ENCODE measurements at regions not wholly inside any gene's neighbourhood (a gene's known extent, or its start where the extent isn't known, plus 50 kb on each side); places are given as distances from the start of the nearest gene placed in this dataset.

DNA sequence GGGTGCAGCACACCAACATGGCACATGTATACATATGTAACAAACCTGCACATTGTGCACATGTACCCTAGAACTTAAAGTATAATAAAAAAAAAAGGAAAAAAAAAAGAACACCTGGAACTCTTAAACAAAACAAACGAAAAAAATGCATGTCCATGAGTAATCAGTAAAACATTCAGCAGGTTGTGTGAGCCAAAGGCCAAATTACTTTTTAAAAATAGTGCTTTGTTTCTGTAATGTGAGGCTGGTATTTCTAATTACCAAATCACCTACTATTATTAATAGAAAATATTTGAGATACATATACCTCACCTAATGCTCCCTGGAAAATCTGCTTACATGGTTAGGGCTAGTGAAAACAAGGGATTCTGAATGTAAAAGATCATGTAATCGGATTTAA, 294.4 kb upstream of the NR5A2 start:
- TF ChIP-seq, protein P1, sequence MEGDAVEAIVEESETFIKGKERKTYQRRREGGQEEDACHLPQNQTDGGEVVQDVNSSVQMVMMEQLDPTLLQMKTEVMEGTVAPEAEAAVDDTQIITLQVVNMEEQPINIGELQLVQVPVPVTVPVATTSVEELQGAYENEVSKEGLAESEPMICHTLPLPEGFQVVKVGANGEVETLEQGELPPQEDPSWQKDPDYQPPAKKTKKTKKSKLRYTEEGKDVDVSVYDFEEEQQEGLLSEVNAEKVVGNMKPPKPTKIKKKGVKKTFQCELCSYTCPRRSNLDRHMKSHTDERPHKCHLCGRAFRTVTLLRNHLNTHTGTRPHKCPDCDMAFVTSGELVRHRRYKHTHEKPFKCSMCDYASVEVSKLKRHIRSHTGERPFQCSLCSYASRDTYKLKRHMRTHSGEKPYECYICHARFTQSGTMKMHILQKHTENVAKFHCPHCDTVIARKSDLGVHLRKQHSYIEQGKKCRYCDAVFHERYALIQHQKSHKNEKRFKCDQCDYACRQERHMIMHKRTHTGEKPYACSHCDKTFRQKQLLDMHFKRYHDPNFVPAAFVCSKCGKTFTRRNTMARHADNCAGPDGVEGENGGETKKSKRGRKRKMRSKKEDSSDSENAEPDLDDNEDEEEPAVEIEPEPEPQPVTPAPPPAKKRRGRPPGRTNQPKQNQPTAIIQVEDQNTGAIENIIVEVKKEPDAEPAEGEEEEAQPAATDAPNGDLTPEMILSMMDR (IDR thresholded peaks at IDR 0.05; ENCODE audit: low read depth, low read length, missing control alignments) = no peak
- DNase-seq (ENCODE audit: low read depth) = no peak
- H3K4me3 ChIP-seq (ENCODE audit: low read depth, low read length) = no peak overlapping the region
- in situ Hi-C loops (cut with HindIII; ENCODE audit: low sequenced_read_pairs) = no loop called here

DNA sequence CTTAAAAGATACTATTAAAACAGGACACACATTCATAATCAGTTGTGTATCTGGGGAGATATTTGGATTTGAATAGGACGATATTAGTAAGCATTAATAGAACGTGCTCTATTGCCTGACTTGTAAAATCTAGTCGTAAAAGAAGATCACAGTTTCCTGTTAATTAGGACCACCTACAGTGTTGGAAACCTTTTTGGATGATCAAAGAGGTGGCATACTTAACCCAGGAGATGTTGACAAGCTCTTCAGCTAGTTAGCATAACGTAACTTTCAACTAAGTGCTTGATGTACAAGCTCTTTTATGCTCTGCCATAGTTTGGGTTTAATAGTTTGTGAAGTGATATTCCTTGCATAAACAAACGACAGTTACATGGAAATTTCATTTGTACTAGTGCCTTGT, 293.3 kb upstream of the NR5A2 start:
- DNase-seq (ENCODE audit: low read depth) = no peak
- H3K4me3 ChIP-seq (ENCODE audit: low read depth, low read length) = no peak overlapping the region
- in situ Hi-C loops (cut with HindIII; ENCODE audit: low sequenced_read_pairs) = no loop called here
- TF ChIP-seq, protein P1 (IDR thresholded peaks at IDR 0.05; ENCODE audit: low read depth, low read length, missing control alignments) = no peak

DNA sequence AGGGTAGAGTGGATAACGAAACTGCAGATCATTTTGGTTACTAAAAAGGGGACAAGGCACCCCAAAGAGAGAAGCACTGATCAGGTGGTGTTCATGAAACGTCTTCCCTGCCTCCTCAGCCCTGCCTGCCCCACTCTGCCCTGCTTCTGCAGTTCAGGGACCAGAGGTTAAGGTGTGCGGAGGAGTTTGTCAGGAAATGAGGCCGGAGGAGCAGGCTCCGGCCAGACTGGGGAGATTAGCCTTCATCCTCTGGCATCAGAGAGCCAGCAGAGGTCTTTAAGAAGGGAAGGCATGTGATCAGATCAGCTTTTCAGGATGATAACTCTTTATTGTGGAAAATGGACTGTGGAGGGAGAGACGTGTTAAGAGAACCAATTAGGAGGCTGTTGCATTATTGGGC, 291.9 kb upstream of the NR5A2 start:
- TF ChIP-seq, protein P1 (IDR thresholded peaks at IDR 0.05; ENCODE audit: low read depth, low read length, missing control alignments) = no peak
- H3K4me3 ChIP-seq (ENCODE audit: low read depth, low read length) = no peak overlapping the region
- no peak for DNase-seq (ENCODE audit: low read depth)
- in situ Hi-C loops (cut with HindIII; ENCODE audit: low sequenced_read_pairs) = no loop called here

DNA sequence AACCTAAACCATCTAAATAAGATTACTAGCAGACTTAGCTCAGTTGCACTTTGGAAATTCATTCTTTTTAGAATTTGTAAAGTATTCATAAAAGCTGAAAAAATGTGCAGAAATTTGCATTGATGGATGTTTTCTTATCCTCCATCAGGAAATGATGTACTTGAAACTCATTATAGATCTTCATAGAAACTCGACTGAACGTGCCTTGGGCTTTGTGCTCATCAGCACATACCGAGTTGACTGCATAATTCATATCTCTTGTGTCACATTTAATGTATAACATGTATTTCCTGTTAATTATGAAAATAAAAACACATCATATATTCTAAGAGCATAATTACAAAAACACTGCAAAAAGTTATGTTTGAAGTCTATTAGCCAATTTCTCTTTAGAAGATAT, 290.9 kb upstream of the NR5A2 start:
- TF ChIP-seq, protein P1 (IDR thresholded peaks at IDR 0.05; ENCODE audit: low read depth, low read length, missing control alignments) = no peak
- H3K4me3 ChIP-seq (ENCODE audit: low read depth, low read length) = no peak overlapping the region
- in situ Hi-C loops (cut with HindIII; ENCODE audit: low sequenced_read_pairs) = no loop called here
- DNase-seq (ENCODE audit: low read depth) = no peak

DNA sequence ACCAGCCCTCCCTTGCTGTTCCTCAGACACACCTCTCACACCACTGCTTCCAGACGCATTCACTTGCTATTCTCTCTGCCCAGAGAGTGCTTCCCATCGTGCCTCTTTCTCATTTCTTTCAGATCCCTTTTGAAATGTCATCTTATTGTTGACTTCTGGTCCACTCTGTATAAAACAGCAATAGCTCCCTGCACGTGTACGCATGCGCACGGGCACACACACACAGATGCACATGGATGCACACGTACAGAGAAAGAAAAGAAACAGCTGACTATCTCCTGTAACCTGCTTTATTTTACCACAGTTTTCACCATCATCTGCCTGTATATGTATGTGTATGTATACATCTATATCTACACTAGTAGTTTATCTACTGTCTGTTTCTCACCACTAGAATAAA, 285.9 kb upstream of the NR5A2 start:
- TF ChIP-seq, protein P1 (IDR thresholded peaks at IDR 0.05; ENCODE audit: low read depth, low read length, missing control alignments) = no peak
- no peak overlapping the region for H3K4me3 ChIP-seq (ENCODE audit: low read depth, low read length)
- in situ Hi-C loops (cut with HindIII; ENCODE audit: low sequenced_read_pairs) = no loop called here
- DNase-seq (ENCODE audit: low read depth) = no peak

DNA sequence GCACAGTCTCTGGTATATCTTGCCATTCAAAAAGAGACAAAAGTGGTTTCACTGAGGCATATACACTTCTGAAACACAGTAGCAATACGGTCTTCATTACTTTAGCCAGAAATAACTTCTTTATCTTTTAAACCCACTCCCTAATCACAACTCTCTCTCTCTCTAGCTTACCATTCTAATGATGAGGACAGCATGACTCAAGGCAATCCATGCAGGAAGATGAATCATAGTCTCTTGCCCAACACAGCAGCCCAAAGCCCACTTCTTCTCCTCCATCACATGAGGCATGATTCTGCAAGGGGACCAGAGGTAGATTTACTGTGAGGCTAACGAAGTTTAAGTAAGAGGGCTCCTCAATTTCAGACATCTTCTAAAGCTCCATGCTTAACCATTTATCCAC, 285.0 kb upstream of the NR5A2 start:
- in situ Hi-C loops (cut with HindIII; ENCODE audit: low sequenced_read_pairs) = no loop called here
- TF ChIP-seq, protein P1 (IDR thresholded peaks at IDR 0.05; ENCODE audit: low read depth, low read length, missing control alignments) = no peak
- peak; percentile 49 for DNase-seq (ENCODE audit: low read depth)
- H3K4me3 ChIP-seq (ENCODE audit: low read depth, low read length) = no peak overlapping the region

DNA sequence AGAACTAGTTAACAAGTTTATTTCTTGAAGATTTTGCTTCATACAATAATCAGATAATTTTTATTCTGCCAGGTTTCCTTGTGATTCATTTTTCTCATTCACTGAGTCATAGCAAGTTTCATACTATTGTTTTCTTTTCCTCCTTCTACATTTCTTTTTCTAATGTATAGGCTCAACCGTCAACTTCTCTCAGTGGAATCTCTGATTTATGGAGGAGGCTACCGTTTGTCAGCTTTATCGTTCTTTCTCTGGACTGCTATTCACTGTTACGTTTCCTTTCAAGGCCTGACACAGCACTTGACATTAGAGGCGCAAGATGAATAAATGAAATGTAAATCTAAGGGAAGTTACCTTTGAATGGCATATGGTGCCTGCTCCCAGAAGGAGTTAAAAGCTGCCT, 284.3 kb upstream of the NR5A2 start:
- in situ Hi-C loops (cut with HindIII; ENCODE audit: low sequenced_read_pairs) = no loop called here
- H3K4me3 ChIP-seq (ENCODE audit: low read depth, low read length) = no peak overlapping the region
- TF ChIP-seq, protein P1 (IDR thresholded peaks at IDR 0.05; ENCODE audit: low read depth, low read length, missing control alignments) = no peak
- DNase-seq (ENCODE audit: low read depth) = no peak
